GM13977 (cell line): ENCODE measurements at regions not wholly inside any gene's neighbourhood (a gene's known extent, or its start where the extent isn't known, plus 50 kb on each side); places are given as distances from the start of the nearest gene placed in this dataset.
"Not testable (repeated sequence)": the region's sequence is repeated elsewhere in the genome, so short reads cannot be mapped to it uniquely, and the experiment has no call there.

ENCODE experiments used
- DNase-seq: peaks from one replicate; pipeline ENCODE4 v3.0.0; 2012; ENCODE audit warnings: low spot score
- in situ Hi-C: fragments of 300-500 bp; cut with MboI; formaldehyde crosslinking; loops from one replicate; pipeline ENCODE4 v1.12.0; 2022; ENCODE audit warnings: low sequenced_read_pairs, low pct_unique_long_range_greater_than_20kb, mixed read lengths, inconsistent platforms; ENCODE audit not compliant: unreplicated experiment
- TF ChIP-seq, protein P1 (sequence below): IDR thresholded peaks from 2 replicates; pipeline ENCODE4 v1.5.1; 2012; ENCODE audit warnings: mild to moderate bottlenecking, control low read depth; ENCODE audit not compliant: insufficient read depth; ENCODE audit errors: extremely low read depth, missing control alignments

DNA sequence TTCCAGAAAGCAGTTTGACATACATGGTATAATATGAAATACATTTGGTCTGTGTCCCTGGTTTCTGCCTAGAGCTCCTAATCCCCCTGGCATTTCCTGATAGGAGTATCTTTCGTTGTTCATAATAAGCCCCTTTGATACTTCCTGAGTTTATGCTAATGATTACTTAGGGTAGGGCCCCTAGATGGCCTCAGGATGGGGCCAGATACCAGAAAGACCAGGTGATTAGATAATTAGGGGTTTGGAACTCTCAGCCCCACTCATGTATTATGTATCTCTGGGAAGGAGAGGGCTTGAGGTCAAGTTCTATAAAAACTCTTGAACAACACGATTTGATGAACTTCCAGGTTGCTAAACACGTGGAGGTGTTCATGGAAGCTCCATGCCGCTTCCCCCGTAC, 163.3 kb upstream of the ZNF608 start:
- in situ Hi-C loops: no loop called here
- TF ChIP-seq, protein P1, sequence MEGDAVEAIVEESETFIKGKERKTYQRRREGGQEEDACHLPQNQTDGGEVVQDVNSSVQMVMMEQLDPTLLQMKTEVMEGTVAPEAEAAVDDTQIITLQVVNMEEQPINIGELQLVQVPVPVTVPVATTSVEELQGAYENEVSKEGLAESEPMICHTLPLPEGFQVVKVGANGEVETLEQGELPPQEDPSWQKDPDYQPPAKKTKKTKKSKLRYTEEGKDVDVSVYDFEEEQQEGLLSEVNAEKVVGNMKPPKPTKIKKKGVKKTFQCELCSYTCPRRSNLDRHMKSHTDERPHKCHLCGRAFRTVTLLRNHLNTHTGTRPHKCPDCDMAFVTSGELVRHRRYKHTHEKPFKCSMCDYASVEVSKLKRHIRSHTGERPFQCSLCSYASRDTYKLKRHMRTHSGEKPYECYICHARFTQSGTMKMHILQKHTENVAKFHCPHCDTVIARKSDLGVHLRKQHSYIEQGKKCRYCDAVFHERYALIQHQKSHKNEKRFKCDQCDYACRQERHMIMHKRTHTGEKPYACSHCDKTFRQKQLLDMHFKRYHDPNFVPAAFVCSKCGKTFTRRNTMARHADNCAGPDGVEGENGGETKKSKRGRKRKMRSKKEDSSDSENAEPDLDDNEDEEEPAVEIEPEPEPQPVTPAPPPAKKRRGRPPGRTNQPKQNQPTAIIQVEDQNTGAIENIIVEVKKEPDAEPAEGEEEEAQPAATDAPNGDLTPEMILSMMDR: no peak

GRCh38 chr5:124910354-124911016, 164.0 kb upstream of the ZNF608 start:
- in situ Hi-C loops: no loop called here
- DNase-seq: no peak
- TF ChIP-seq, protein P1: no peak

More for the DNA sequence above, 163.3 kb upstream of the ZNF608 start:
- no peak for DNase-seq

DNA sequence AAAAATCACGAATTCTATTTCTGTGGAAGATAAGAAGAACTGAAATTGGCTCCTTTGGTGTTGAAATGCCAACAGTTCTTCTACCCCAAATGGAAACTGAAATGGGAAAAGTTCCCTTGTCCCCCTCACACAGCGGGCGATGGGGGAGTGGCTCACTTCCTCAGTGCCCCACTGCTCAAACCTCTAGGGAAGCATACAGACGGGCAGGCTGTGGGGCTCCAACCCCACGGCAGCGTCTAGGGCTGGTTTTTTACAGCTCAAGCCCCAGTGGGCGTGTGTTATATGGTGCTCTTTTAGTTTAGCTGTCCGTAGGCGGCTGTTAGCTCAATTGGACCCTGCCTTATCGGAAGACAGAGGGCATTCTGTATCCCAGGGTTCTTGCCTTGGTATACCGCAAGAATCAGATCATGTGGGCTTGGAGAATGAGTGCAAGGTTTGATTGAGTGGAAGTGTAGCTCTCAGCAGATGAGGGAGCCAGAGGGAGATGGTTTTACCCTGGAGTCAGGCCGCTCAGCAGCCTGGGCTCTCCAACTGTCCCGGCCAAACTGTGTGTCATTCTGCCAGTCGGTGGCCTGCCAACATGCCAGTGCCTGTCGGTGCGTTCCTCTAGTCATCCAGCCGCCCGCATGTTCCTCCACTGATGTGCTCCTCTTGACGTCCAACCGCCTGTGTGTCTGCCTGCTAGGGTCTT, 166.3 kb upstream of the ZNF608 start:
- TF ChIP-seq, protein P1: no peak
- DNase-seq: no peak
- in situ Hi-C loops: no loop called here

DNA sequence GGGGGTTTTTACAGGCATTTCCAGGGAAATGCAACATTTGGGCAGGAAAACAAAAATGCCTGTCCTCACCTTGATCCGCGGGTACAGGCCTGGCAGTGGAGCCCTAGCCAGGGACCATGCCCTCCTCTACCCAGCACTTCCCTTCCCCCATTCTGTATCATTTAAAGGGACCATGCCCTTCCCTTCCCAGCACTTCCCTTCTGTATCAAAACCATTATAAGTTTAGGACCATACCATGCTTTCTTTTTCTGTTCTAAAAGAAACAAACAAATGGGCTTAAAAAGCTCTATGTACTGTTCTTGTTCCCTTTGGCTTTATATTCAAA, 166.9 kb upstream of the ZNF608 start:
- in situ Hi-C loops: no loop called here
- DNase-seq: no peak
- TF ChIP-seq, protein P1: no peak

DNA sequence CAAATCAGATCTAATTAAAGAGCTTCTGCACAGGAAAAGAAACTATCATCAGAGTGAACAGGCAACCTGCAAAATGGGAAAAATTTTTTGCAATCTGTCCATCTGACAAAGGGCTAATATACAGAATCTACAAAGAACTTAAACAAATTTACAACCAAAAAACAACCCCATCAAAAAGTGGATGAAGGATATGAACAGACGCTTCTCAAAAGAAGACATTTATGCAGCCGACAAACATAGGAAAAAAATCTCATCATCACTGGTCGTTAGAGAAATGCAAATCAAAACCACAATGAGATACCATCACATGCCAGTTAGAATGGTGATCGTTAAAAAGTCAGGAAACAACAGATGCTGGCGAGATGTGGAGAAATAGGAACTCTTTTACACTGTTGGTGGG, 169.9 kb upstream of the ZNF608 start:
- DNase-seq, in situ Hi-C loops: not testable (repeated sequence)

DNA sequence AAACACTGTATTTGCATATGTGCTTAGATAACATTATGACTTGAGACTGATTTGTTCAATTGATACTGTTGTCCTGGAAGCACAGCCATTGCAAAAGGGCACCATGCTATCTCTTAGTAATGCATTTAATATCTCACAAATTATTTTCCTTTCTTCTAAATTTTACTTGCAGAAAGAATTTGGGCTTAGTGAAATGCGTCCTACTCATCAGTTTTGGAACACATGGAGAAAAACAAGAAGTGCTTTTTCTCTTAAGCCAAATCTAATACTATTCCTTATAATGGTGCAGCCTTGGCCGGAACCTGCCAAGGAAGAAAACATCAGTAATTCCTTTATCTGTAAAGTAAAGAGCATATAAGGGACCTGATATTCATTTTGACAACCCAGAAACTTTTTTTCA, 172.2 kb upstream of the ZNF608 start:
- TF ChIP-seq, protein P1: no peak

GRCh38 chr5:124919076-124919475, 172.6 kb upstream of the ZNF608 start:
- no peak for DNase-seq
- TF ChIP-seq, protein P1: no peak
- in situ Hi-C loops: no loop called here

More for the DNA sequence above, 172.2 kb upstream of the ZNF608 start:
- DNase-seq: no peak
- in situ Hi-C loops: no loop called here
